Muscle of back (tissue), 3 donors: ENCODE measurements at regions not wholly inside any gene's neighbourhood (a gene's known extent, or its start where the extent isn't known, plus 50 kb on each side); places are given as distances from the start of the nearest gene placed in this dataset.

Experiments
- DNase-seq, 3 donors: peaks; one replicate each; pipeline versions ENCODE4 v3.0.0 to v3.0.0-alpha.2; 2013

DNA sequence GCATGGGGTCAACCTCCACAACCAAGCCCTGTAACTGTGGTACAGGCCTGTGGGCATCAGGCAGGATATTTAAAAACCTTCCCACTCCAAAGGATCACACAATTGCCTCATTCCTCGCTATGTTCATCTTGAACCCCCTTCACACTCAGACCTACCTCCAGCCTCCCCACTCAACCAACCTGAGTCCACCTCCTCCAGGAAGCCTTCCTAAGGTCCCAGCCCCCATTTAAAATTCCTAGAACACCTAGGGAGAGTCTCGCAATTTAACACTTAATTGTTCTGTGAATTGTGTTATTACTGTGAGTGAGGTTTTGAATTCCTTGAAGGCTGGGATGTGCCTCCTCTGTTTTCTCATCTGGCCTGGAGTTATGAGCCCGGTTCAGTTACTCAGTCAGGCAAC lies 93.1 kb upstream of the SMNDC1 start:
- DNase-seq: no peak

DNA sequence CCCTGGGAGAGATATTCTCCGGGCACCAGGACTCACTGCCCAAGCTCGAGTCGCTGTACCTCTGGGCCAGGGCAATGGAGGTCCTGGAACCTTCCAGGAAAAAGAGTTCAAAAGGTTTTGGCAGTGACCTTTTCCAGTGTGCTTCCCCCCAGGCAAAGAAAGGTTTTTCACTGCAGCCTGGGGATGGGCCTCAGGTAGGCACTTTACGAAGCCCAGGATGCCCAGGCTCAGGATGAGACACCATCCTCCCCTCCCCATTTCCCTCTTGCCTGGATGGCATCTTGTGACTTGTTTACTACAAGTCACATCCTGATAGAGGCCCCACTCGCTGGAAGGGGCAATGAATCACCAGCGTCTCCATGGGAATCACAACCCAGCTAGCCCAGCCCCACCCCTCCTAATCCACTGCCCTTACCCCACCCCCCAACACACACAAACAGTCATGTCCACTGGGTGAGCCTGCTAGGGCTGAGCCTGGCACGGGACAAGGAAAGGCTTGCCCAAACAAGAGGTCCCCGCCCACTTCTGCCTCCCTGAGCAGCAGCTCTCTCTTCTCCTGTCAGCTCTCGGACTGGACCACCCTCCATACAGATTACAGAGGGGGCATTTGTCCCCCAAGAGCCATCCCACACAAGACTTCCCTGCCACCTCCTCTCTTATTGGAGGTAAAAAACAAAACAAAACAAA lies 93.8 kb upstream of the SMNDC1 start:
- DNase-seq: peak in 2 of 3 donors; percentile 35 to 81

DNA sequence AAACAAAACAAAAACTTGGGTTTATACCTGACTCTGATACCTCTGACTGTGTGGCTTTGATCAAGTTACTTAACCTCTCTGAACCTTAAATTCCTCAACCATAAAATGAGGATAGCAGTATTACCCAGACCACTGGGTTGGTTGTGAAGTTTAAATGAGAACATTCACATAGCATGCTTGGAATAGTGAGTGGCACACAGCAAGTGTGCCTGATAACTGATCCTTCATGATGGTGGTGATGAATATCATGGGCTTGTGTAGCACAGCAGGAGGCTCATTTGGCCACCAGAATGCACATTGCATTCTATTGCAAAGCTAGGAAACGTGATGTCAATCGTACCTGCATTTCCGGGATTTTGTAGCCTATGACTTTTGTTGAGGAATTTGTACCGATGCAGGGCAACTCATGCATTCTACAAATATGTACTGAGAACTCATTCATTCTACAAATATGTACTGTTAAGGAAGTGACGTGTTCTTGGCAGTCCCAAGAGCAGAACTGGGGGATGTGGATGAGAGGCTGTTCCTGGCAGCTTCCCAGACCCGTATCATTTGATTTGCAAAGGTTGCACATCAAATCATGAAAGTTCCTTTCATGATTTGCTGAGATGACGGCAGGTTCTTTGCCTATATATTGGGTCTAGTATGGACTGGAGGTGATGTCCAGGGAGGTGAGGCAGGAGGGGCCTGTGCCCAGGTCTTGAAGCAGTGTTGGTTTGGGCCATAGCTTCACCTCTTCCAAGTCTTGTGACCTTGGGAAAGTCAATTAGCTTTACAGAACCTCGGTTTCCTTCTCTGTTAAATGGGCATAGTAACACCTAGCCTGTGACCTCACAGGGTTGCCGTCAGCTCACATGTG lies 94.6 kb upstream of the SMNDC1 start:
- peak in 2 of 3 donors; percentile 54 to 95 for DNase-seq

DNA sequence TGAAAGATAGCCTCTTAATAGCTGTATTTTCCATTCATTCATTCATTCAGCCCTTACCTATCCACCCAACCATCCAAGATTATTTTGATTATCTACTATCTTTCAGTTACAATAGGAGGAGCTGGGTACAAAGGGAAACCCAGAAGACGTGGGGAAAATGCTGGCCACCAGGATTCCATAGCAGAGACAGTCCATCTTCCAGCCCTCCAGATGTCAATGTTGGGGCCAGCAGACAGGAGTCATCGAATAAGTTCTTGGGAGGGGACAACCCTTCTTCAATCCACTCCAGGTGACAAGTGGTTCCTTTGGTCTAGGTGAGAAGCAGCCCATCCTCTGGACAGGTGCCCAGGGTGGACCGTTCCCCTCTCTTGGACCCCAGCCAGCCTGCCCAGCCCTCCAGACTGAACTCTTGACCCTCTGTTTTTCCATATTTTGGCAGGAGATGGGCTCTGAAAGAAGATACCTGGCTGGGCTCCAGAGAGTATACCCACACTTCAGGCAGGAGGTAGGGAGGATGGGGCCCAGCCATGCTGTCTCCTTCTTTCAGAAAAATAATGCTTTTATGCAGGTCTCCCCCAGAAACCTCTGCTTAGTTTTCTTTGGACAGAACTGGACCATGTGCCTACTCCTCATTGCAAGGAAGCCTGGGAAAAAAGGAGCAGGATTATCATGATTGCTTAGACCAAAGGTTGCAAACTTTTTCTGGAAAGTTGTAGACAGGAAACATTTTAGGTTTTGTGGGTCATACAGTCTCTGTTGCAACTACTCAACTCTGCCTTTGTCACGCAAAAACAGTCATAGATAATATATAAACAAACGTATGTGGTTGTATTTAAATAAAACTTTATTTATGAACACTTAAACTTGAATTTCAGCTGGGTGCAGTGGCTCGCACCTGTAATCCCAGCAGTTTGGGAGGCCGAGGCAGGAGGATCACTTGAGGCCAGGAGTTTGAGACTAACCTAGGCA lies 95.5 kb upstream of the SMNDC1 start:
- no peak for DNase-seq

DNA sequence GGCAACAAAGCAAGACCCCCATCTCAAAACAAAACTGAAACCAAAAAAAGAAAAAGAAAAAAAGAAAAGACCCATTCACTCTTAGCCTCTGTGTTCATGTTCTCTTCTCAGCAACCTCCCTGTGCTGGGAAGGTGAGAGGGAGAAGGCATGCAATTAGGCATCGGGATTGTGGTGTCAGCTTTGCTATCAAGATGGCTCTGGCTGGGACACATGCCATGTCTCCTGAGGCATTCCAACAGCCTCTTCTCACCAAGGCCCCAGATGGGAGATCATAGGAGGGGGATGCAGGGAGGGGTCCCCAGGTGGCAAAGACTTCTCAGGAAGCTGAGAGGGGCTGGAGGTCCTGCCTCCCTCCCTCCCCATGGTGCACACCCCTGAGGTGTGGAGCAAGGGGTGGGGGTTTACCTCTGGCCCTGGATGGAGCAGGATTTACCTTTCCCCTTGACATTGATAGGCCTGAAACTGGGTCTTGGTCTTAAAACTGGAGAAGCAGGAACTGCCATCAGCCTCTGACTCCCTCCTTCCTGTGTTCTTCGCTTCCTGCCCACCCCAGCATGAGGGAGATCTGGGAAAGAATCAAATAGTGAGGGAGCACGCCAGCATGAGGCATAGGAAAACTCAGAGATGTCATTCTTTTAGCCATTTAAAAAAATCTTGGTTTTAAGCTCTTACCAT lies 96.2 kb upstream of the DUSP5 start:
- DNase-seq: no peak

DNA sequence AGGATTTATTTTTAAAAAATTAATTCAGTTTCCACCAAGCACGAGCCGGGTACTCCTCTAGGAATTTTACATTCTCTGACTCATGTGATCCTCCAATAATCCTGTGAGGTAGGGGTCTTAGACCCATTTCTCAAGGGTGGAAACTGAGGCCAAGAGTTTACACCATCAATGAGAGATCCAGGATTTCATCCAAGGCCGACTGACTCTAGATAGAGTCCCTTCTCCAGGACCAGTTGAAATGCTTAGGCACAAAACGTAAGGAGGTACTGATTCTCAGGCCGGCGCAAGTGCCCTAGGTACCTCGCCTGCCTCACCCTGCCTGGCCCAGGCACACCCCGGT lies 95.7 kb upstream of the DUSP5 start:
- no peak for DNase-seq

DNA sequence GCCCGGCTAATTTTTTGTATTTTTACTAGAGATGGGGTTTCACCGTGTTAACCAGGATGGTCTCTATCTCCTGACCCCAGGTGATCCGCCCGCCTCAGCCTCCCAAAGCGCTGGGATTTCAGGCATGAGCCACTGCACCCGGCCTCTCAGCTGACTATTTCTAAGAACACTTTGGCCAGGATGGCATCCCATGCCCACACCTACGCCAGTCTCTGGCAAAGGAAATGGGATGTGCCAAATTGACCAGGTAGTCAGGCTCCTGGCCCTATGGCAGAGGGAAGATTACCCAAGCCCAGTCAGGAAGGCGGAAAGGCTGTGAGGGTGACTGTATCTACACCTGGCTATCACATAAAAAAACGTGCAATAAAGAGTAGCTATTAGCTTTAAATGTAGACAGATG lies 94.1 kb upstream of the DUSP5 start:
- DNase-seq: no peak

DNA sequence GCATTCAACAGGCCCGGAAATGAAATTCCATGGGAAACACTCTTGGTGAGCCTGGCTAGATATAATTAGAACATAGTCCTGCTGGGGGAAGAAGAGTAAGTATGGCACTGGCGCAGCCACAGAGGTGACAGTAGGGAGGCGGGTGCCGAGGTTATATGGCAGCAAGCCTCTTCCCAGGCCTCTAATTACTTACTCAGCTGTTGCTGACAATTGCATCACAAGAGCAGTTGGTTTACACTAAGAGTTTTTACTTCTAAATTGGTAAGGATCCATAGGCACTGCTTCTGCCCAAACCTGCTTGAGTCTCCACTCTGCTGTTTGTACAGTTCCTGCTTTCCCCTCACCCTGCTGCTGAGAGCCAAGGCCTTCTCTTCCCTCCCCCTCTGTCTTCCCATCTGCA lies 93.3 kb upstream of the DUSP5 start:
- DNase-seq: no peak

DNA sequence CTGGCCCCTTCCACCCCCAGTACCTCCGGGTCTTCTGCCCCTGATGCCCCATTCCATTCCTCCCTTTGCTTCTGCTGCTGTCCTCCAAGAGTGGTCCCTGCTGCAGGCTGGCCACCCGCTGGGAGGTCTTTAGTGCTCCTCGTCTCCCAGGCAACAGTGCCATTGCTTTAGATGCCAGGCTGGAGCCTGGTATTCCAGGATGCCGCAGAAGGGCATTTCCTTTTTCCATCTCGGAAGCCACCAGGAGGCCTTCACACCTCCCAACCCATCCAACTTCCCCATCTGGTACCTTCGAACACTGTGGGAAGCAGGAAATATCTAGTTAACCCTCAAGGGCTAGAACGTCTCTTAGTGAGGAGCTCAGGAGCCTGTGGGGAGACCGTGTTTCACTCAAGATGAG lies 92.9 kb upstream of the DUSP5 start:
- DNase-seq: no peak

DNA sequence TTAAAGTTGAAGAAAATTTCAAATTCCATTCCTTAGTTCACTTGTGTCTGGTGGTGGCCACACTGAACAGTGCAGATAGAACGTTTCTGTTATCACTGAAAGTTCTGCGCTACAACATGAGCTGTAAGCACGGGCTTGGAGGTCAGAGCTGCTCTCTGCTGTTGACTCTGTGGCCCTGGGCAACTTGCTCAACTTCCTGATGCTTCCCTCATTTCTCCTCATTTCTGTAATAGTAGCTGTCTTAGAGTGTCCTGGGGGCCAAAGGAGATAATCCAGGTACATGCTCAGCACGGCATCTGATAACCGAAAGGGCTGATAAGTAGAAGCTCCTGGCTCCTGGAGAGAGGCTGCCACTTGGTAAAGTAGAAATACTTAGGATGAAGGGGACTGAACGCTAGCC lies 92.3 kb upstream of the DUSP5 start:
- no peak for DNase-seq

DNA sequence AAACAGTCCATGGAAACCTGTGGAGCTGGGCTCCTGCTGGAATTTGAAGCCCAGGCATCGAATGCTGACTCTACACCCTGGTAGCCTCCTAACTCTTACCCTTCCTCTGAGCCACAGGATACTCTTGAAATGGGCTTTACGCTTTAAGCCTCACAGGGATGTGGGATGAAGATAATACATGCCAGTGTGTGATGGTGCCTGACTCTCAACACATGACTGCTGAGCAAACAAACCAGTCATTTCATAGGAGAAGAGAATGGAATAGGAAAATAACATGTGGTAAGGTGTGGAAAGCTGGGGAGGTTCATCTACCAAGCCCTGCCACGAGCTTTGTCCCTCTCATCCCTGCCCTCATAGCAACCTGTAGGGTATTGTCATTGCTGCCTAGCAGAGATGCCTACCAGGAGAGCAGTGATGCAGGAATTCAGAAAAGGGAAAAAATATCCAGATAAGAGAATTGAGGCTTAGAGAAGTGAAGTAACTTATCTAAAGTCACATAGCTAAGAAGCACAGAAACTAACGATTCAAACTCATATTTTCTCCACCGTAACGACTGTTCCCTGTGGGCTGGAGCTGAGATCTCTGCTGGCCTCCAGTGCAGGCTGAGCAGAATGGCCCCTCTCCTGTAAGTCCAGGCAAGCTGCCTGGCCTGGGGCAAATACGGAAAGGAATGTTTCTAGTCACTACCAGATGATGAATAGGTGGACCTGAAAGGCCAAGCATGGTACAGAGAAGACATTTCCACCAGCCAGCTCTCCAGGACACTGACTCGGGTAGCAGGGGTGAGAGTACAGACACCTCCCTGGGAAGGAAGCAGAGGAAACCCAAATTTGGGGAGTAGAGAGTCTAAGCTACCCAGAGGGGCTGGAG lies 90.2 kb upstream of the DUSP5 start:
- no peak for DNase-seq

DNA sequence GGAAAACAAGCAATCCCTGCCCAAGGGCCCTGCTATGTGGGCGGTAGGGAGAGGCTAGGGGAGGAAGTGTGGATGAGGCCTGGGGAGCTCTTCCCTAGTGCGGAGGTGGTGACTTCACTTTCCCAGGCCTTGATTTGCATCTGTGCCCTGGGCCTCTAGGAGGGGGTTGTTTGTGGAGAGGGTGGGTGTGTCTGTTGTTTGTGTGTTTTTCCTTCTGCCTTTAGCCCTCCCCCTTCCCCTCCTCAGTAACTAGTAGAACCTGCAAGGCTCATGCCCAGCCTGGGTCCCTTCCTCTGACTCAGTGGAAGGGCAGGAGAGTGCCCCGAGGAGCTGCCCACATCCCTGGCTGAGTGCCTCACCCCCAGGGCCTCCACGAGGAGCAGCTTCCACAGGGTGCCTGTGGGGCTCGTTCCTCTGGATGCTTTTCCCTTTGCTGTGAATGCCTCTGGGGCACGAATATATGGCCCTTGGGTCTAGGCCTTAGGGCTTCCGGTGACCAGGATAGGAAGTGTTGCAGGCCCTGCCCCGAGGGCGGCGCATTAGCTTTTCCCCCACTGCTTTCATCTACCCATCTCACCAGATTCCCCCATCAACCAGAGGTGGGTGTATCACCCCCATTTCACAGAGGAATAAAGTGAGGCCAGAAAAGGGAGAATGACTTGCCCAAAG lies 89.4 kb upstream of the DUSP5 start:
- no peak for DNase-seq

DNA sequence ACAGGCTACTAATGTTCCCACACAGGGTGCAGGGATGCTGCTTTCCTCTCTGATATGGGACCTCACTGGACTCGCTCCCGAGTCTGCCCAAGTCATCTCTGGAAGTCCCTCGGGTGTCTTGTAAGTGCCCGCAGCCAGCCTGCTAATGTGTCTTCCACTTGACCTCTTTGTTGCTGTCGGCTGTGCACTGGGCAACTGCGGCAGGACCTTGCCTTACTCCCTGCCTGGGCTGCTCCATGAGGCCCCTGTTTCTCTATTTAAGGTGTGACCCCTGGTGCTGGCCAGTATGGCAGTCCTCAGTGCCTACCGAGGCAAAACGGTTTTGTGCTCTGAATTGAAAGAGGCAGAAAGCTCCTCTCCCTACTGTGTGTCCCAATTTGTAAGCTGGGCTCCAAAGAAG lies 88.8 kb upstream of the DUSP5 start:
- no peak for DNase-seq

DNA sequence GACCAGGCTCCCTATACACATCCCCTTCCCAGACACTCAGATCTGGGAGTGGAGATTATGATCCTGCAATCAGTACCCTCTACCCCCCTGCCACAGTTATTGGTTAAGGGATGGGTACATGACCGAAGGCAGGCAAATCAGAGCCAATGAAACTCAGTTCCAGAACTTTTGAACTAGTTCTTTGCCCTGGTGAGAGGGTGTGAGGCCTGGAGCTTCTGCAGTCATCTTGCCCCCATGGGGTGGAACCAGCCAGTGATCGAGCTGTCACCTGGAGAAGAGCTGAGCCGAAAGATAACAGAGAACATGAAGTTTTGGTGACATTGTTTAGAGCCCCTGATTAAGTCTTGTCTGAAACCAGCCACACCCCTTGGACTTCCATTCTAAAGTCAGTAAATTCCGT lies 88.2 kb upstream of the DUSP5 start:
- DNase-seq: no peak

DNA sequence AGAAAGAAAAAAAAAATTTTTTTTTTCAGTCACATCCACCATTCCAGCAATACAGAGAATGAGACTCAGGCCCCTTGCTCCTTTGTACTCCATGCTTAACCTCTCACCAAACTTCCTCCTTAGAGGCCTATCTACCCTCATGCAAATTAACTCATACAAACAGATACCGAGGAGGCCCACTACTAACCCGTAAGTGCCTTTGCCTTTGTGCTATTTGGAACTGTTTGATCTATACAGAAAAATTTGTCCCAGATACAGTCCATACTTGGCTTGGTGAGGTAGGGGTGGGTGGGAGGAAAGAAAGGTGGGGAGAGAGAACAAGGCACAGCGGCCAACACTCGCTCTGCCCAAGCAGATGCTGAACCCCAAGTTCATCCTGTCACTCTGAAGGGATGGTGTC lies 87.8 kb upstream of the DUSP5 start:
- DNase-seq: no peak

DNA sequence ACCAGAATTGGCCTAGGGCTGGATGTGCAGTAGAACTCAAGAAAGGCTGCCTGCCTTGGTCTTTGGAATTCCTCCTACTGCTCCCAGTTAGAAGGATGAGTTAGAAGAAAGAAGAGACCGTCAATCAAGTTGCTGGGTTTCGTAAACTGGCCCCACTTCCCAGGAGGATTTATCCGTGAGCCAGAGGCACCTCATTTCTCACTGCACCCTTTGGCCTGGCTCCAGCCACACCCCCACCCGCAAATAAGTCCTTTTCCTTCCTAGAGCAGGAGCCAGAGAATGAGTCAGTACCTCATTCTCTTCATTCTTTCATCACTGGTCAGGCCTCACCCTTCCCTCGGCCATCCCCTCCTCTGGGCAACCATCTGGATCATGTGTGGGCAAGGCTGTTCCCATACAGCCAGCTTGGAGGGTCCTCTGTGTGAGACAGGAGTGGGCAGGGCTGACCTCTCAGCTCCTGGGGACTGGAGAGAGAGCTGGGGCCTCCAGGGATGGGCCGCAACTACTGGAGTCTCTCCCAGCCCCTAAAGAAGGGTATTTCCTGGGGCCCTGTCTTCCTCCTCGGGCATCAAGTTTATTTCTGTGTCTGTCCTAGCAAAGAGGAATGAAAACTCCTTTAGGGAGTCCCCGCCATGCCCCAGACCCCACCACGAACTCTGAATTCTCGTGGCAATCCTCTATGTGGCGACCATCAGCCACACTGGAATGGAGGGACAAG lies 87.2 kb upstream of the DUSP5 start:
- peak in 1 of 3 donors; percentile 88 for DNase-seq

DNA sequence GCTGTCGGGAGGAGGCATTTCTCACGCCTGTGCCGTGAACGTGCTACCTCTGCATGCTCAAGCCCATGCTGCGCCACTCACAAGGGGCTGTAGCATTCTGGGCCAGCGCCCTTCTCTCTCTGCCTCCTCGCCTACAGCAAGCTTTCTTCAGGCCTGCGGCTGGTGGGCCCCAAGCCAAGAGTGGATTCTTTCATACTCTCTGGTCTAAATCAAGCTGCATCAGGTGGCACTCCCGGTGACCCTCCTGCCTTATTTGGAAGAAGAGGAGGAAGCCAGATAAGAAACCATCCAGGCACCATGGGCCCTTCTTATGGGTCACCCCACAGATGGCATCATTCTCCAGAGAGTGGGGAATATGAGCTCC lies 86.7 kb upstream of the DUSP5 start:
- DNase-seq: no peak

DNA sequence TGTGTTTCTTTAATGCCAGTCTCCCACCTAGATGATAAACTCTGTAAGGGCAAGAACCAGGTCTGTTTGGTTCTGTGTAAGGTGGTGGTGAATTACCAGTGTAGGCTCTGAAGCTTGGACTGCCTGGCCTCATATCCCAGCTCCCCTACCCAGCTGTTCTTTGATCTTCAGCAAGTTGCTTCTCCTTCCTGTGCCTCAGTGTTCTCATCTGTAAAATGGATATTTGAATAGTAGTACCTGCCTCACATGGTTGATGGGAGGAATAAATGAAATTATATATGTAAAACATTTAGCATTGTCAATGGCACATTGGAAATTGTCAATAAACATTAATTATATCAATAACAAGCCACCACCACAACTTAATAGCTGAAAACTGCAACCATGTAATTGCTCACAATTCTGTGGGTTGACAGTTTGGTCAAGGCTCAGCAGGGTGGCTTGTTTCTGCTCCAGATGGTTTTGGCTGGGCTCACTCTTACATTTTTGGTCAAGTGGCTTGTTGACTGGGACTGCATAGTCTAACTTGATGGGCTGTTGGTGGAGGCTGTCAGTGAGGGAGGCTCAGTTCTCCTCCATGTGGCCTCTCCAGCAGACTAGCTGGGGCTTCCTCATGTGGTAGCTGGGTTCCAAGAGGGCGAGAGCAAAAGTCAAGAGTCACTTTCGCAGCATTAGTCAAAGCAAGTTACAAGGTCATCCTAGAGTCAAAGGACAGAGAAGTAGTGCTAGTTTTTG lies 84.5 kb upstream of the DUSP5 start:
- DNase-seq: no peak
